ENCODE measurements at regions not wholly inside any gene's neighbourhood (a gene's known extent, or its start where the extent isn't known, plus 50 kb on each side); places are given as distances from the start of the nearest gene placed in this dataset.
A peak's percentile ranks its signal among the peaks of the same experiment; 100 is the strongest.
"Not testable (repeated sequence)": the region's sequence is repeated elsewhere in the genome, so short reads cannot be mapped to it uniquely, and the experiment has no call there.

DNA sequence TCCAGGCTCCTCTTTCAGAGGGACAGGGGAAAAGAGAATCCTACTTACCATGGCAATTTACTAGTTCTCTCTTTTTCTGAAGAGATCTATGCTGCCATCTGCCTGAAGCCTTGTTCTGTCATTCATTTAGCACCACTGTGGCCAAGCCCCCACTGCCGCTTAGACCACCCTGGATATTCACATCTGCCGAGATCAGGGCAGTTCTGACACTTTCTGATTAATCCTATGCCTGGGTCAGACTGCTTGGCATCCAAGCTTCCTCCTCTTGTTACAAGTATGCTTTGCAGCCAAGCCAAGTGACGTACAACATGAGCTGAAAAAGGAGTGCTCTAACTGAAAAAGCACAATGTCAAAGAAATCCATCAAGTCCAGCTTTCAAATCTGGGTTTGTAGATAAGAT lies 332.6 kb downstream of the SUCLG1 start:
- ChIA-PET CTCF (interaction anchor here (0.8 kb wide), 1 partner anchor 104 kb away, joined by 3 read pairs; no protein-coding TSS in a partner anchor), POLR2A (interaction anchor here (0.7 kb wide), 1 partner anchor 51 kb away, joined by 4 read pairs; no protein-coding TSS in a partner anchor)
- DNase-seq (no peak), ATAC-seq (no peak)
- H3K9me3 Mint-ChIP-seq (ENCODE audit: low read depth): peaks cover 2% of the 10 kb centered on the region
- no peaks in the 10 kb centered on the region for H3K4me1 Mint-ChIP-seq
- no peak overlapping the region for H3K27ac Mint-ChIP-seq
- no peak overlapping the region for H3K4me3 Mint-ChIP-seq
- H3K36me3 Mint-ChIP-seq (ENCODE audit: low read depth): no peaks in the 10 kb centered on the region
- peaks cover 14% of the 10 kb centered on the region for H3K27me3 Mint-ChIP-seq
- intact Hi-C loops (cut with DNase I, micrococcal nuclease): no loop called here

- H3K4me3 Mint-ChIP-seq: no peak overlapping the region
- CTCF ChIA-PET: interaction anchor here (0.8 kb wide), 1 partner anchor 103 kb away, joined by 3 read pairs; no protein-coding TSS in a partner anchor
- no peak overlapping the region for H3K27ac Mint-ChIP-seq
- H3K27me3 Mint-ChIP-seq: peaks cover 17% of the 10 kb centered on the region
- H3K36me3 Mint-ChIP-seq (ENCODE audit: low read depth): no peaks in the 10 kb centered on the region
- ATAC-seq (no peak), DNase-seq (no peak)
- H3K9me3 Mint-ChIP-seq (ENCODE audit: low read depth): peaks cover 2% of the 10 kb centered on the region
- intact Hi-C loops (cut with DNase I, micrococcal nuclease): no loop called here
- no peaks in the 10 kb centered on the region for H3K4me1 Mint-ChIP-seq
- POLR2A ChIA-PET: interaction anchor here (0.7 kb wide), 1 partner anchor 51 kb away, joined by 4 read pairs; no protein-coding TSS in a partner anchor
Measured at GRCh38 chr2:84126084-84126483, 333.0 kb downstream of the SUCLG1 start.

DNA sequence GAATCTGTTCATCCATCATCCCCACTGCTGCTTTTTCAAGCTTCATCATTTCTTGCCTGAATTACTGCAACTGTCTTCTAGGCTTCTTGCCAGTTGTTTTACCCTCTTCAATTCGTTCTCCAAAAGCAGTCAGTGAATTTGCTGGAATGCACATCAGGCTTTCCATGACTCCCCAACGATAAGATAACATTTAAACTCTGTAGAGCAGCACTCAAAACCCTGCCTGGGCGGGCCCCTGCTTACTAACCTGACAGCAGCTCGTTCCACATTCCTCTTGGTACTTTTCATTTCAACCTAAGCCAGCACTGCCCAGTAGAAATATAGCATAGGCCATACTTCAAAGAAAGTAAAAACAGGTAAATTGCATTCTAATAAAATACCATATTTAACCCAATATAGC lies 342.9 kb downstream of the SUCLG1 start:
- no peak overlapping the region for H3K4me3 Mint-ChIP-seq
- CTCF ChIA-PET: interaction anchor here (1.2 kb wide), 1 partner anchor 83 kb away, joined by 4 read pairs; no protein-coding TSS in a partner anchor
- no peak for DNase-seq
- no peak overlapping the region for H3K27ac Mint-ChIP-seq
- intact Hi-C loops (cut with DNase I, micrococcal nuclease): no loop called here
- no peaks in the 10 kb centered on the region for H3K36me3 Mint-ChIP-seq (ENCODE audit: low read depth)
- peaks cover 5% of the 10 kb centered on the region for H3K27me3 Mint-ChIP-seq
- no peaks in the 10 kb centered on the region for H3K4me1 Mint-ChIP-seq
- peaks cover 9% of the 10 kb centered on the region for H3K9me3 Mint-ChIP-seq (ENCODE audit: low read depth)
- POLR2A ChIA-PET: no interaction called here
- no peak for ATAC-seq

DNA sequence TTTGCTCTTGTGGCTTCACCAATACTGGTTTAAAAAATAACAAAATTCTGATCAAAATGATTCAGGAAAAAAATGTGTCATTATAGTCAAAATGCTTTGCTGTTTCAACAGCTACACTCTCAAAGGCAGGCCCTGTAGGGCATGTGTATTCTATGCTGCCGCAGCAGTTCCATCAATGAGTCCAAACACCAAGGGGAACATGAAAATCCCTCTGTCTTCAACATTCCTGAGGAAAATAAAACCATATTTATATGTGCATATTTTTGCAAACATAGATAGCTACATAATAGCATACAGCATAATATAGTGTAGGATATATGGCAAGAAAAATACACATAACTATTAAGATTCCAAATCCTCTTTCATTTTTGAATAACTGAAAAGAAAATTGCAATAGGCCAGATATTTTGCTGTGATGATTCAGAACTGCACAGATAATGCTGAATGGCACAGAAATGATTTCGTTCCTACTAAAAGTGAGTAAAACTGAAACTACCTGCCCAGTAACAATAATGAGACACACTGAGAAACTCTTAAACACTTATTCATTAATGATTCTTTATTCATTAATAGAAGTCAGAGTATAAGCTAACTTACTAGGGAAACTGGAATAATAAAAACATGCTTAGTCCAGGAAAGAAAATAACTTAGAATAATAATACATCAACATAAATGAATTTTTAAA lies 343.8 kb downstream of the SUCLG1 start:
- ChIA-PET POLR2A (no interaction called here), CTCF (interaction anchor here (1.2 kb wide), 1 partner anchor 84 kb away, joined by 4 read pairs; no protein-coding TSS in a partner anchor)
- H3K27me3 Mint-ChIP-seq: peaks cover 4% of the 10 kb centered on the region

GRCh38 chr2:84103816-84104527 lies 355.1 kb downstream of the SUCLG1 start:
- H3K9me3 Mint-ChIP-seq (ENCODE audit: low read depth); intact Hi-C loops (cut with DNase I, micrococcal nuclease); ATAC-seq; POLR2A ChIA-PET; H3K27ac Mint-ChIP-seq; H3K36me3 Mint-ChIP-seq (ENCODE audit: low read depth); H3K4me1 Mint-ChIP-seq; CTCF ChIA-PET; DNase-seq; H3K4me3 Mint-ChIP-seq; H3K27me3 Mint-ChIP-seq: not testable (repeated sequence)

More for the DNA sequence above, 343.8 kb downstream of the SUCLG1 start:
- no peak for DNase-seq
- intact Hi-C loops (cut with DNase I, micrococcal nuclease): no loop called here
- ATAC-seq: no peak
- no peaks in the 10 kb centered on the region for H3K36me3 Mint-ChIP-seq (ENCODE audit: low read depth)
- peaks cover 9% of the 10 kb centered on the region for H3K9me3 Mint-ChIP-seq (ENCODE audit: low read depth)
- no peaks in the 10 kb centered on the region for H3K4me1 Mint-ChIP-seq
- H3K4me3 Mint-ChIP-seq: no peak overlapping the region
- H3K27ac Mint-ChIP-seq: no peak overlapping the region

DNA sequence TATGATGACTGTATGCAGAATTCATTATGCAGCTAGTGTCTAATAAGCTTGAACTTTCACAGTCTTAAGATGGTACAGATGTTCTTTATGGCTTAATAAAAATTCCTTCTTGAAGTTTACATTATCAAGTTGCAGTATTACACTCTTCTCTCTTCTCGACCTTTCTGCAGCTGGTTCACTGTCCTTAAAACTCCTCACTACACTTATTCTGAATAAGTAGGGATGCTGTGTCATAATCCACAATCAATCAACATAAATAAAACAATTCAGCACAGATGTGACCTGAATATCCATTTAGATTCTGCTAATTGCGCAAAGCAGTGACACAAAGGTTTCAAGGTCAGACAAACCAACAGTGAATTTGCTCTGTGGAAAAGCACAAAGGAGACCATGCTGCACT lies 356.8 kb downstream of the SUCLG1 start:
- no peak overlapping the region for H3K27ac Mint-ChIP-seq
- CTCF ChIA-PET: interaction anchor here (0.7 kb wide), 1 partner anchor 15 kb away, joined by 3 read pairs; no protein-coding TSS in a partner anchor
- H3K9me3 Mint-ChIP-seq (ENCODE audit: low read depth): peaks cover 5% of the 10 kb centered on the region
- H3K27me3 Mint-ChIP-seq: peaks cover 6% of the 10 kb centered on the region
- H3K4me3 Mint-ChIP-seq: no peak overlapping the region
- no peaks in the 10 kb centered on the region for H3K36me3 Mint-ChIP-seq (ENCODE audit: low read depth)
- ATAC-seq (no peak), DNase-seq (no peak)
- POLR2A ChIA-PET: no interaction called here
- intact Hi-C loops (cut with DNase I, micrococcal nuclease): no loop called here
- no peaks in the 10 kb centered on the region for H3K4me1 Mint-ChIP-seq

DNA sequence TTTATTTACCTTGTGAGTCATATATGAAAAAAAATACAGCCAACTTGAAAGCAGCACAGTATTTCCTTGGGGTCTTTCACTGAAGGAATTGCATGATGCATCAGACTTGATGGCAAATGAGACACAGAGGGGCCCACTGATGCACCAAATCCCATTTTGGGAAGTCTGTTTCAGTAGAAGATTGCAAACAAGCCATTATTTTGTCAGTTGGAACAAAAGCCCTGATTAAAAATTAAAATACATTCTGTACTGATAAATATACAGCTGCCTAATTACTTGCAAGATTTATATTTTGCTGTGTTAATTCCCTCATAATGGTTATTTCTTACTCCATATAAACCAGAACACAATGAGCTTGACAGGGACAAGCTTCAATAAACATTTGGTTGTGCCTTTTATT lies 370.4 kb downstream of the SUCLG1 start:
- Mint-ChIP-seq H3K36me3 (ENCODE audit: low read depth) (no peaks in the 10 kb centered on the region), H3K27ac (no peak overlapping the region), H3K4me1 (no peaks in the 10 kb centered on the region), H3K9me3 (ENCODE audit: low read depth) (peaks cover 2% of the 10 kb centered on the region), H3K4me3 (no peak overlapping the region), H3K27me3 (peaks cover 21% of the 10 kb centered on the region)
- CTCF ChIA-PET: no interaction called here
- intact Hi-C loops (cut with DNase I, micrococcal nuclease): no loop called here
- POLR2A ChIA-PET: no interaction called here
- ATAC-seq (no peak), DNase-seq (no peak)

DNA sequence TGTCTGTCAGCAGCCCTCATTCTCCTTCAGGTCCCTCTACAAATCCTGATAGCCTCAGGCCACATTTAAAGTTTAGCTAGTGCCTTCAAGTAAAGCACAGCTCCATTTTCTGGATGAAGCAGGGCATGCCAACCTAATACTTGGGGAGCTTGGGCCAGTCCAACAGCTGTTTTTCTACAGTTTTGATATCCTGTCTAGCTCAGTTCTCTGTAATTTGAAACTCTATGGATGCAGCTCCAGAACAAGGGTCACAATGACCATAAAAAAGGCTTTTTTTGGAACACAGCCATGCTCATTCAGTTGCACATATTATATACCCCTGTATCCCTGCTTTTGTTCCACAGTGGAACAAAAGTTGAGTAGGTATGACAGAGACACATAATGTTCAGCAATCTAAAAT lies 373.5 kb downstream of the SUCLG1 start:
- intact Hi-C loops (cut with DNase I, micrococcal nuclease): no loop called here
- H3K4me3 Mint-ChIP-seq: no peak overlapping the region
- H3K27ac Mint-ChIP-seq: no peak overlapping the region
- H3K4me1 Mint-ChIP-seq: no peaks in the 10 kb centered on the region
- ChIA-PET CTCF (interaction anchor here (0.6 to 0.7 kb wide), 2 partner anchors 63 to 66 kb away, joined by 3 read pairs; no protein-coding TSS in a partner anchor), POLR2A (no interaction called here)
- no peak for DNase-seq
- H3K9me3 Mint-ChIP-seq (ENCODE audit: low read depth): no peaks in the 10 kb centered on the region
- H3K36me3 Mint-ChIP-seq (ENCODE audit: low read depth): no peaks in the 10 kb centered on the region
- no peak for ATAC-seq
- peaks cover 16% of the 10 kb centered on the region for H3K27me3 Mint-ChIP-seq

GRCh38 chr2:84084856-84085255 lies 374.2 kb downstream of the SUCLG1 start:
- intact Hi-C loops (cut with DNase I, micrococcal nuclease): no loop called here
- Mint-ChIP-seq H3K4me3 (no peak overlapping the region), H3K4me1 (no peaks in the 10 kb centered on the region), H3K9me3 (ENCODE audit: low read depth) (no peaks in the 10 kb centered on the region), H3K36me3 (ENCODE audit: low read depth) (no peaks in the 10 kb centered on the region), H3K27me3 (peaks cover 16% of the 10 kb centered on the region), H3K27ac (no peak overlapping the region)
- DNase-seq (no peak), ATAC-seq (no peak)
- ChIA-PET CTCF (interaction anchor here (0.6 kb wide), 1 partner anchor 62 kb away, joined by 3 read pairs; no protein-coding TSS in a partner anchor), POLR2A (no interaction called here)

GRCh38 chr2:84083984-84084383 lies 375.1 kb downstream of the SUCLG1 start:
- H3K27ac Mint-ChIP-seq: no peak overlapping the region
- H3K27me3 Mint-ChIP-seq: peaks cover 16% of the 10 kb centered on the region
- no peaks in the 10 kb centered on the region for H3K9me3 Mint-ChIP-seq (ENCODE audit: low read depth)
- intact Hi-C loops (cut with DNase I, micrococcal nuclease): no loop called here
- DNase-seq: no peak
- no peak for ATAC-seq
- H3K4me3 Mint-ChIP-seq: no peak overlapping the region
- ChIA-PET CTCF (no interaction called here), POLR2A (no interaction called here)
- H3K4me1 Mint-ChIP-seq: no peaks in the 10 kb centered on the region
- H3K36me3 Mint-ChIP-seq (ENCODE audit: low read depth): no peaks in the 10 kb centered on the region

GRCh38 chr2:84078471-84078870 lies 380.6 kb downstream of the SUCLG1 start:
- ATAC-seq (no peak), DNase-seq (no peak)
- intact Hi-C loops (cut with DNase I, micrococcal nuclease): no loop called here
- CTCF ChIA-PET: no interaction called here
- H3K36me3 Mint-ChIP-seq (ENCODE audit: low read depth): no peaks in the 10 kb centered on the region
- POLR2A ChIA-PET: no interaction called here
- H3K4me1 Mint-ChIP-seq: no peaks in the 10 kb centered on the region
- H3K27me3 Mint-ChIP-seq: peaks cover 1% of the 10 kb centered on the region
- no peak overlapping the region for H3K4me3 Mint-ChIP-seq
- no peak overlapping the region for H3K27ac Mint-ChIP-seq
- no peaks in the 10 kb centered on the region for H3K9me3 Mint-ChIP-seq (ENCODE audit: low read depth)

DNA sequence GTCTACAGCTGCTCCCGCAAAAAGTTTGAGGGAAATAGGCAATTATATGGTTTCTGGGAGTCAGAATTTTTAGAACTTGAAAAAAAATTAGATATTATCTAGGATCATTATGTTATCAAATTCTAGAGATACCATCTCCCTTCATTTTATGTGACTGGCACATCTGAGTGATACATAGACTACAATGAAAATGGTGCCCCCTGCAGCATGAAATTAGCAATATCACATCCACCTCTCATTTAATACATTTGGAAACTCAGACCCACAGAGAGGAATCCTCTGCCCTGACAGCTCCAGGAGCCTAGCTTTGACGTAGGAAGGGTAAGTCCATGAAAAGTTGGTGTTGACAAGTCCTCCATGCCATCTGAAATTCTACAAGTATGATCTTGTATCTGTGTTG lies 381.6 kb downstream of the SUCLG1 start:
- intact Hi-C loops (cut with DNase I, micrococcal nuclease): no loop called here
- Mint-ChIP-seq H3K27ac (no peak overlapping the region), H3K36me3 (ENCODE audit: low read depth) (no peaks in the 10 kb centered on the region), H3K27me3 (peaks cover 1% of the 10 kb centered on the region), H3K9me3 (ENCODE audit: low read depth) (no peaks in the 10 kb centered on the region), H3K4me1 (no peaks in the 10 kb centered on the region), H3K4me3 (no peak overlapping the region)
- ChIA-PET CTCF (interaction anchor here (0.7 kb wide), 1 partner anchor 55 kb away, joined by 3 read pairs; no protein-coding TSS in a partner anchor), POLR2A (no interaction called here)
- DNase-seq (peak; percentile 10), ATAC-seq (no peak)

Data from activated CD4-positive, alpha-beta T cell treated with anti-CD3 and anti-CD28 coated beads for 36 hours (primary cell).